ENCODE measurements at regions not wholly inside any gene's neighbourhood (a gene's known extent, or its start where the extent isn't known, plus 50 kb on each side); places are given as distances from the start of the nearest gene placed in this dataset.

DNA sequence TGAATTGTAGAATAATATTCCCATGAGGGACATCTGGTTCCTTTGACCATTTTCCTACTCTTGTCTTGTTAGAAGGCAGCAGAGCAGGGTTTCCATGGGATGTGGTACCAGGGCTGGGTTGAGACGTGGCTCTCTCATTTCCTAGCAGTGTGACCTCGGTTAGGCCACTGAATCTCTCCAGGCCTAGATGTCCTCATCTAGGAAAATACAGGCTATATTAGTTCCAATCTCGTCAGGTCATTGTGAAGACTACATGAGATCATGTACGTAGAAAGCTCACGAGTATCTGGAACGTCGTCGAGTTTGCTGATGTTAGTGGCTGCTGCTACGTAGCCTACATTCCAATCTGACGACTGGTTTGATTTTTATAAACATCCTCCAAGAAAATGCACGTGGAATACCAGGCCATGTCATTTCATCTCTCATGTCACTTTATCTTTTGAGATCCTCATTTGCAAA, 278.2 kb upstream of the GATB start:
- no peak for DNase-seq (ENCODE audit: low read depth, low spot score)
- in situ Hi-C loops (cut with HindIII; ENCODE audit: low pct_unique_long_range_greater_than_20kb, low sequenced_read_pairs) = no loop called here

GRCh38 chr4:152038238-152038637, 277.4 kb upstream of the GATB start:
- DNase-seq (ENCODE audit: low read depth, low spot score) = no peak
- in situ Hi-C loops (cut with HindIII; ENCODE audit: low pct_unique_long_range_greater_than_20kb, low sequenced_read_pairs) = no loop called here

DNA sequence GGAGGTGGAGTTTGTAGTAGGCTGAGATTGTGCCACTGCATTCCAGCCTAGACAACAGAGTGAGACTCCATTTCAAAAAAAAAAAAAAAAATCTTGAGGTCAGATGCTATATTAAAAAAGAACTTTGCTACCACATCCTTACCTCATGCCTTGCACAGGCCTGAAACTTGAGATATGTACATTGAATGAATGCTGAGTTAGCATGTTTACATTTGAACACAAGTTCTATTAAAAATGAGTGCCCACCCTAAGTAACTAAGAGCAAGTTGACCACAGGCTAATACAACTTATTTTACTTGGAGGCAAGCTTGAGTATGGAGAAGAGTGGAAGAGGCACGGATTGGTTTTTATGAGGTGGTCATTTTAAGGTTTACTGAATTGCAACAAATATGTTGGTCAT, 276.6 kb upstream of the GATB start:
- no peak for DNase-seq (ENCODE audit: low read depth, low spot score)
- in situ Hi-C loops (cut with HindIII; ENCODE audit: low pct_unique_long_range_greater_than_20kb, low sequenced_read_pairs) = no loop called here

DNA sequence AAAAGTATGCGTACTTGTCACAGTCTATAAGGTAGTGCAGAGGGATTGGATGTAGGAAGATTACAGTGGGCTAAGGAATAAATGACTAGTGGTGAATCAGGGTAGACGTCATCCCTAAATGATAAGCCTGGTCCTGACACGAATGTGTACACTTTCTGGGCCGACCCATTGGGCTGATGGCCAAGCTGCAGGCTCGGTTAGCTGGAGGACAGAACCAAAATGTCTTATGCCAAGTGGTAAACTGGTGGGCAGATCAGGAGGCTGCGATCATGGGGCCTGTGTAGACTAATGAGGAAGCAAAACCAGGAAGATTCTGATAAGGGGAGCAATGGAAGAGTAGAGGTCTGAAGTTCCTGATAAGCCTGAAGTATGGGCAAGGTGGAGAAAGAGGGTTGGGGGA, 272.8 kb upstream of the GATB start:
- in situ Hi-C loops (cut with HindIII; ENCODE audit: low pct_unique_long_range_greater_than_20kb, low sequenced_read_pairs) = no loop called here
- no peak for DNase-seq (ENCODE audit: low read depth, low spot score)

DNA sequence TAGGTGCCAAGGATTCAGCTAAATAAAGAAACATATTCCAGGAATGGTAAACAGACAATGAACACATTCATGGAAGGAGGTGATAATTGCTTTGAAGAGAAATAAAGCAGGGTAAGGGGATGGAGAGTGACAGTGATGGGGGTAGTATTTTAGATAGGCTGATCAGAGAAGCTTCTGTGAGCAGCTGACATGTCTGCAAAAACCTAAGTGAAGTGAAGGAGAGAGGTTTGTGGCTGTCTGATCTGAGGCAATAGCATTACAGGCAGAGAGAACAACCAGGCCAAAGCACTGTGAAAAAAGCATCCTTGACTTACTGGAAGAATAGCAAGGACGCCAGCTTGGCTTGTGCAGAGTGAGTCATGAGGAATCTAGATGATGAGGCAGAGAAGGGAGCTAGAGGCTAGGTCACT, 271.9 kb upstream of the GATB start:
- in situ Hi-C loops (cut with HindIII; ENCODE audit: low pct_unique_long_range_greater_than_20kb, low sequenced_read_pairs) = no loop called here
- no peak for DNase-seq (ENCODE audit: low read depth, low spot score)

- no peak for DNase-seq (ENCODE audit: low read depth, low spot score)
- in situ Hi-C loops (cut with HindIII; ENCODE audit: low pct_unique_long_range_greater_than_20kb, low sequenced_read_pairs) = no loop called here
Measured at GRCh38 chr4:152029631-152030030, 268.8 kb upstream of the GATB start.

GRCh38 chr4:152028131-152028530, 267.3 kb upstream of the GATB start:
- DNase-seq (ENCODE audit: low read depth, low spot score) = no peak
- in situ Hi-C loops (cut with HindIII; ENCODE audit: low pct_unique_long_range_greater_than_20kb, low sequenced_read_pairs) = no loop called here

DNA sequence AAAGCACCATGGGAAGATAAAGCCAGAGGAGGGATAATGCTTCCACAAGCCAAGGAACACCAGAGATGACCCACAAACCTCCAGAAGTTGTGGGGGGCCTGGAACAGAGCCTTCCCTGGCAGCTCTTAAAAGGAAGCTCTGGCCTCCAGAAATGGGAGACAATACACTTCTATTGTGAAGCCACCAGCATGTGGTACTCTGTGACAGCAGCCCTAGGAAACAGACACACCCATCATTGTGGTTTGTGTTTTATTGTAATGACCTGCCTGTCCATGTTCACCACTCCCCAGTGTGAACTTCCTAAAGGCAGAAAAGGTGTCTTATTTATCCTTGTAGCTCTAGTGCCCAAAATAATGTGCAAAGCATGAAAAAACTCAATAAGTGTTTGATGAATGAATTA, 264.1 kb upstream of the GATB start:
- in situ Hi-C loops (cut with HindIII; ENCODE audit: low pct_unique_long_range_greater_than_20kb, low sequenced_read_pairs) = no loop called here

GRCh38 chr4:152023674-152024073, 262.9 kb upstream of the GATB start:
- in situ Hi-C loops (cut with HindIII; ENCODE audit: low pct_unique_long_range_greater_than_20kb, low sequenced_read_pairs) = no loop called here
- DNase-seq (ENCODE audit: low read depth, low spot score) = no peak

More for the DNA sequence above, 264.1 kb upstream of the GATB start:
- DNase-seq (ENCODE audit: low read depth, low spot score) = no peak

DNA sequence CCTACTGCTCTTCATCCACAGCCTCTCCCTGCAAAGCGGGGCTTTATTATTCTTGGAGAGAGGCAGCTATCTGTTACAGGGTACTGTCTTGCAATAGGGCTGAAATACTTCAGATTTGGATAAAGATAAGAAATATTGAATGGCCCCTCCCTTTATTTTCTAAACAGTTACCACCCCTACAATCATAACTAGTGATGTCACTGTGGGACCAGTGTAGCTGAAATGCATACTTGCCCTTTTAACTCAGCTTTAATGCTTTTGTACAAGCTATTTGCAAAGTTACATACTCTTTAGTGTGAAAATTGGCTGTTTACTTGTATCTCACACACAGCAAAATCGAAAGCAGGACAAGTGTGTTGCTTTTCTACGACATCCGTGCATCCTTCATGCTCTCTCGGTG, 261.7 kb upstream of the GATB start:
- DNase-seq (ENCODE audit: low read depth, low spot score) = no peak
- in situ Hi-C loops (cut with HindIII; ENCODE audit: low pct_unique_long_range_greater_than_20kb, low sequenced_read_pairs) = no loop called here

GRCh38 chr4:152021788-152022438, 261.1 kb upstream of the GATB start:
- peak; percentile 45 for DNase-seq (ENCODE audit: low read depth, low spot score)
- in situ Hi-C loops (cut with HindIII; ENCODE audit: low pct_unique_long_range_greater_than_20kb, low sequenced_read_pairs) = no loop called here

DNA sequence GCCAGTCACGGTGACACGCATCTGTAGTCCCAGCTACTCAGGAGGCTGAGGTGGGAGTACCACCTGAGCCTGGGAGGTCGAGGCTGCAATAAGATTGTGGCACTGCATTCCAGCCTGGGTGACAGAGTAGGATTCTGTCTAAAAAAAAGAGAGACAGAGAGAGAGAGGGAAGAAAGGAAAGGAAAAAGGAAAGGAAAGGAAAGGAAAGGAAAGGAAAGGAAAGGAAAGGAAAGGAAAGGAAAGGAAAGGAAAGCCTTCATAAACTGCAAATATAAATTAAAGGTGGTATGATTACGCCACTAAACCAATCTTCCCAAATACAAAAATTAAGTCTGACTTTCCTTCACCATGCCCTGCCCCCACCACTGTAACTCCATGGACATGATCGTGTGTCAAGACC, 259.3 kb upstream of the GATB start:
- DNase-seq (ENCODE audit: low read depth, low spot score) = no peak
- in situ Hi-C loops (cut with HindIII; ENCODE audit: low pct_unique_long_range_greater_than_20kb, low sequenced_read_pairs) = no loop called here

DNA sequence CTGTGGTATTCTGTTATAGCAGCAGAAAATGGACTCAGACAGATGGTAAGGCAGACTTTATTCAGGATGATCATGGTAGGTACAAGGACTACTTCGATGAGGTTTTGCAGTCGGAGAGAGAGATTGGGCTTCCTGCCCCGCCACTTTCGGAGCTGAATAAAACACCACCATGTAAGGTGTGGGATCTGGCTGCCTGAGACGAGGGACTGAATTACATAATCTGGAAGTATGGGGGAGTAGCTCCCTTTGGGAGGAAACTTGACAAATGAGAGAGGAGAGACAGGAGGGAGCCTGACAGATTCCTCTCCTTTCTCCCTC, 255.5 kb upstream of the GATB start:
- in situ Hi-C loops (cut with HindIII; ENCODE audit: low pct_unique_long_range_greater_than_20kb, low sequenced_read_pairs) = no loop called here

GRCh38 chr4:152015597-152016302, 254.9 kb upstream of the GATB start:
- in situ Hi-C loops (cut with HindIII; ENCODE audit: low pct_unique_long_range_greater_than_20kb, low sequenced_read_pairs) = no loop called here
- DNase-seq (ENCODE audit: low read depth, low spot score) = no peak

More for the DNA sequence above, 255.5 kb upstream of the GATB start:
- DNase-seq (ENCODE audit: low read depth, low spot score) = no peak

GRCh38 chr4:152014280-152014679, 253.5 kb upstream of the GATB start:
- in situ Hi-C loops (cut with HindIII; ENCODE audit: low pct_unique_long_range_greater_than_20kb, low sequenced_read_pairs) = no loop called here
- no peak for DNase-seq (ENCODE audit: low read depth, low spot score)

GRCh38 chr4:152011469-152011868, 250.7 kb upstream of the GATB start:
- in situ Hi-C loops (cut with HindIII; ENCODE audit: low pct_unique_long_range_greater_than_20kb, low sequenced_read_pairs) = no loop called here
- DNase-seq (ENCODE audit: low read depth, low spot score) = no peak

DNA sequence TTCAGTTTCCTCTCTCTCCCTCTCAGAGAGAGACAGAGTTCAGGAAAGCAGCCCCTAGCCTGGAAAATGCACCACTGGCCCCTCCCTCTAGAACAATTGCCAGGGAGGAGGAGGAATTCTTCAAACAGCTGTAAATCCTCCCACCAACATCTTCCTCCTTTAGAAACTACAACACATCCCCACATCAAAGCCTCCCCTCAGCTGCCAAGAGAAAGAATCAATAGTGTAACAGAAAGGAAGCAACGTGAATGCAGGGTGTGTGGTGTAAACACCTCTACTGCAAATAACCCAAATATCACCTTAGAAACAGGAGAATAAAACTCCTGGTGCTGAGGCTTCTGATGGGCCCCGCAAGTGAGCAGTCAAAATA, 249.9 kb upstream of the GATB start:
- in situ Hi-C loops (cut with HindIII; ENCODE audit: low pct_unique_long_range_greater_than_20kb, low sequenced_read_pairs) = no loop called here

DNA sequence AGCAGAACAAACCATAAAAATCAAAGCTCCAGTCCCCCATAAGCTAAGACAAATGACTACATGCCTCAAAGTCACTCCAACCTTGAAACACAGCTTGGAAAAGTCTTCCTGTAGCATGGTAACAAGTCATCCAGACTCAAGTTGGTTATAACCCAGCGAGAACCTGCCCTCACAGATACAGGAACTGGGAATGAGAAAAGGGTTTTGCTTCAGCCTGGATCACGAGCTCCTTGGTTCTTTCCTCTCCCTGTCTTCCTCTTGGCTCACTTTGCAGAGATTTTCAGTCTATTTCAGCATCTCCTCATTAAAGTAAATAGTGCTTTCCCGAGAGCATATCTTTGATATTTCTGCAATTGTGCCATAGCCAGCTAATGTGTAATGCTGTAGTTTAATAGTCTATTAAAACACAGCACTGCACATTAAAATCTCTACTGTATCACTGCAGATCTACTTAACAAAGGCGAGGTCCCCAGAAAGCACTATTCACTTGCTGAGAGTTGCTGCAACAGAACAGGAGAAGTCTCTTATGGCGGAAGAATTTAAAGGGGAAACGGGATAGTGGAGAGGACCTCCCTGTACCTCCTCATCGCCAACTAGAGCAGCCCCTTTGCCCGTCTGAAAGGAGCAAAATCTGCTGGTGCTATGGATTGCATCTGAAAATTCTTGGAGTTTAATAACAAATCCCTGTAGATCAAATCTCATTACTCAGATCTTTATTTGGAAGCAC, 249.3 kb upstream of the GATB start:
- in situ Hi-C loops (cut with HindIII; ENCODE audit: low pct_unique_long_range_greater_than_20kb, low sequenced_read_pairs) = no loop called here
- DNase-seq (ENCODE audit: low read depth, low spot score) = no peak

More for the DNA sequence above, 249.9 kb upstream of the GATB start:
- DNase-seq (ENCODE audit: low read depth, low spot score) = no peak
